HepG2 (cell line): ENCODE measurements at regions not wholly inside any gene's neighbourhood (a gene's known extent, or its start where the extent isn't known, plus 50 kb on each side); places are given as distances from the start of the nearest gene placed in this dataset.

Experiments used
- ATAC-seq: fragments of 200-7000 bp; cut with Tn5 transposase; 3 replicates; pipeline ENCODE4 v1.9.1; 2020; ENCODE audit warnings: mild to moderate bottlenecking, moderate library complexity
- BruUV-seq: library from RNA; stranded (reverse); fragments of 400-500 nt; replicated peaks from 2 replicates; lab custom pipeline; 2021; lab: Mats Ljungman, UMichigan
- CTCF ChIA-PET: fragments of 300-600 bp; formaldehyde crosslinking; extraction: SDS; loops from one replicate; lab custom pipeline; 2021; ENCODE audit warnings: low total read pairs, inconsistent platforms, low intra/inter-chr PET ratio; lab: Yijun Ruan, JAX
- POLR2A ChIA-PET: fragments of 350-600 bp; sonication (Branson Sonifier 250); formaldehyde crosslinking; loops from one replicate; lab custom pipeline; 2020; ENCODE audit warnings: antibody characterized with exemption, inconsistent platforms; lab: Yijun Ruan, JAX
- DNase-seq: peaks from one replicate; pipeline ENCODE4 v3.0.0-alpha.2; 2015; ENCODE audit warnings: low spot score
- FAIRE-seq: peaks from 3 replicates; lab custom pipeline; 2011; peaks lifted over from hg19 to GRCh38; lab: Jason Lieb, UNC
- H2AFZ ChIP-seq: one replicate; pipeline ENCODE4 v1.6.1; 2011; ENCODE audit warnings: low read length, inconsistent platforms
- H3K27ac ChIP-seq: fragments of 300-600 bp; 3 replicates; pipeline ENCODE4 v1.8.0; 2011; ENCODE audit warnings: mixed run types, mild to moderate bottlenecking, mixed read lengths, low read length, inconsistent platforms; ENCODE audit not compliant: insufficient read depth; ENCODE audit errors: extremely low read length
- H3K27me3 ChIP-seq, 2 experiments: fragments of 200-600 bp in 1 of 2; 2 replicates in 1 of 2; 3 replicates in 1 of 2; pipeline versions ENCODE4 v1.6.0 to v1.8.0; 2011; ENCODE audit warnings: low read length in 2 of 2, mild to moderate bottlenecking in 2 of 2, moderate library complexity in 2 of 2, inconsistent platforms in 1 of 2; ENCODE audit not compliant: insufficient read depth in 2 of 2, control insufficient read depth in 1 of 2
- H3K36me3 ChIP-seq, 2 experiments: fragments of 200-600 bp in 1 of 2; replicated peaks in 1 of 2; 2 replicates in 1 of 2; 3 replicates in 1 of 2; pipeline versions ENCODE4 v1.5.1 to v1.8.0; 2011; ENCODE audit warnings: low read length in 2 of 2, inconsistent platforms in 1 of 2; ENCODE audit not compliant: insufficient read depth in 2 of 2, control insufficient read depth in 1 of 2
- H3K4me1 ChIP-seq: 2 replicates; pipeline ENCODE4 v1.5.1; 2012; ENCODE audit warnings: low read length, inconsistent platforms; ENCODE audit not compliant: insufficient read depth
- H3K4me2 ChIP-seq: 2 replicates; pipeline ENCODE4 v1.6.0; 2011; ENCODE audit warnings: low read depth, low read length, inconsistent platforms
- H3K4me3 ChIP-seq, 3 experiments: fragments of 200-600 bp in 1 of 3; sonication (generic), shearing (Covaris generic) in 1 of 3; replicated peaks in 1 of 3; 2 replicates each; pipeline ENCODE4 v1.5.1; 2011 to 2016; ENCODE audit warnings: low read length in 3 of 3, inconsistent platforms in 2 of 3, low read depth in 2 of 3, mild to moderate bottlenecking in 2 of 3, control low read depth in 1 of 3, mixed read lengths in 1 of 3; ENCODE audit not compliant: insufficient read depth in 1 of 3
- H3K79me2 ChIP-seq: one replicate; pipeline ENCODE4 v1.6.1; 2011; ENCODE audit warnings: low read length, inconsistent platforms; ENCODE audit not compliant: insufficient read depth
- H3K9ac ChIP-seq: 2 replicates; pipeline ENCODE4 v1.6.0; 2011; ENCODE audit warnings: mild to moderate bottlenecking, low read depth, low read length, inconsistent platforms; ENCODE audit not compliant: insufficient read depth
- H3K9me3 ChIP-seq: 2 replicates; pipeline ENCODE4 v1.5.1; 2012; ENCODE audit warnings: mild to moderate bottlenecking, low read length
- H4K20me1 ChIP-seq: 2 replicates; pipeline ENCODE4 v1.6.0; 2011; ENCODE audit warnings: inconsistent platforms, mild to moderate bottlenecking, low read length, moderate library complexity; ENCODE audit not compliant: insufficient read depth
- CENPT ChIP-seq: sonication (generic); formaldehyde crosslinking; IDR thresholded peaks from 2 replicates; pipeline ENCODE4 v1.8.0; 2022; ENCODE audit warnings: low read depth, mild to moderate bottlenecking, moderate library complexity, missing genetic modification reagents
- EHMT2 ChIP-seq: fragments of 200-600 bp; sonication (generic); IDR thresholded peaks from 2 replicates; pipeline ENCODE4 v1.7.0; 2017; ENCODE audit warnings: antibody characterized with exemption, low read depth, low read length, borderline replicate concordance
- FOXA3 ChIP-seq: IDR thresholded peaks from 2 replicates; pipeline ENCODE4 v1.6.1; 2016; ENCODE audit warnings: missing genetic modification reagents, missing compliant biosample characterization
- HDAC2 ChIP-seq: sonication (generic); formaldehyde crosslinking; IDR thresholded peaks from 2 replicates; pipeline ENCODE4 v1.4.0; 2020; ENCODE audit warnings: missing genetic modification reagents
- HNRNPH1 ChIP-seq: fragments of 200-400 bp; formaldehyde crosslinking; optimal IDR thresholded peaks from 2 replicates; pipeline ENCODE3; 2017; ENCODE audit warnings: mild to moderate bottlenecking, low read depth, low read length
- IKZF4 ChIP-seq: sonication (generic); formaldehyde crosslinking; IDR thresholded peaks from 2 replicates; pipeline ENCODE4 v1.5.1; 2020; ENCODE audit warnings: borderline replicate concordance, mild to moderate bottlenecking, low read depth, missing genetic modification reagents; ENCODE audit errors: not compliant biosample characterization
- LRRFIP1 ChIP-seq: sonication (generic); formaldehyde crosslinking; conservative IDR thresholded peaks from 2 replicates; pipeline ENCODE4 v1.4.0; 2020; ENCODE audit warnings: missing genetic modification reagents
- MED13 ChIP-seq: sonication (generic); formaldehyde crosslinking; IDR thresholded peaks from 2 replicates; pipeline ENCODE4 v1.5.0; 2020; ENCODE audit warnings: missing genetic modification reagents
- ZMYM3 ChIP-seq: sonication (generic); formaldehyde crosslinking; IDR thresholded peaks from 2 replicates; pipeline ENCODE4 v1.5.1; 2020; ENCODE audit warnings: mild to moderate bottlenecking, missing genetic modification reagents
- ZNF546 ChIP-seq: sonication (generic); formaldehyde crosslinking; conservative IDR thresholded peaks from 2 replicates; pipeline ENCODE4 v1.8.1; 2023; ENCODE audit warnings: mild to moderate bottlenecking, missing genetic modification reagents
- ZNF605 ChIP-seq: sonication (generic); formaldehyde crosslinking; IDR thresholded peaks from 2 replicates; pipeline ENCODE4 v1.8.0; 2022; ENCODE audit warnings: mild to moderate bottlenecking, missing genetic modification reagents
- ZNF713 ChIP-seq: sonication (generic); formaldehyde crosslinking; IDR thresholded peaks from 2 replicates; pipeline ENCODE4 v1.4.0; 2020; ENCODE audit warnings: mild to moderate bottlenecking, missing genetic modification reagents
- ZNF746 ChIP-seq: sonication (generic); formaldehyde crosslinking; IDR thresholded peaks from 2 replicates; pipeline ENCODE4 v1.8.0; 2022; ENCODE audit warnings: mild to moderate bottlenecking, missing genetic modification reagents
- ZNF841 ChIP-seq: sonication (generic); formaldehyde crosslinking; IDR thresholded peaks from 2 replicates; pipeline ENCODE4 v1.8.1; 2023; ENCODE audit warnings: missing genetic modification reagents, borderline replicate concordance
- WGBS: methylation state at CpG from one replicate; pipeline ENCODE4 v1.1.6; 2017; ENCODE audit warnings: low lambda C conversion rate; 5-methylcytosine and 5-hydroxymethylcytosine counted together
- in situ Hi-C: cut with HindIII; loops from 2 replicates; pipeline ENCODE4 v1.10.0; 2017; ENCODE audit warnings: low pct_unique_long_range_greater_than_20kb; ENCODE audit not compliant: extremely low pct_ligation_motif_present
- intact Hi-C: fragments of 100-400 bp; cut with micrococcal nuclease; formaldehyde crosslinking; loops from one replicate; pipeline ENCODE4 v1.10.0; 2022; ENCODE audit not compliant: unreplicated experiment
- TF ChIP-seq, protein P1 (sequence below): sonication (generic); formaldehyde crosslinking; IDR thresholded peaks from 2 replicates; pipeline ENCODE4 v1.5.0; 2020; ENCODE audit warnings: mild to moderate bottlenecking, missing genetic modification reagents, borderline replicate concordance

DNA sequence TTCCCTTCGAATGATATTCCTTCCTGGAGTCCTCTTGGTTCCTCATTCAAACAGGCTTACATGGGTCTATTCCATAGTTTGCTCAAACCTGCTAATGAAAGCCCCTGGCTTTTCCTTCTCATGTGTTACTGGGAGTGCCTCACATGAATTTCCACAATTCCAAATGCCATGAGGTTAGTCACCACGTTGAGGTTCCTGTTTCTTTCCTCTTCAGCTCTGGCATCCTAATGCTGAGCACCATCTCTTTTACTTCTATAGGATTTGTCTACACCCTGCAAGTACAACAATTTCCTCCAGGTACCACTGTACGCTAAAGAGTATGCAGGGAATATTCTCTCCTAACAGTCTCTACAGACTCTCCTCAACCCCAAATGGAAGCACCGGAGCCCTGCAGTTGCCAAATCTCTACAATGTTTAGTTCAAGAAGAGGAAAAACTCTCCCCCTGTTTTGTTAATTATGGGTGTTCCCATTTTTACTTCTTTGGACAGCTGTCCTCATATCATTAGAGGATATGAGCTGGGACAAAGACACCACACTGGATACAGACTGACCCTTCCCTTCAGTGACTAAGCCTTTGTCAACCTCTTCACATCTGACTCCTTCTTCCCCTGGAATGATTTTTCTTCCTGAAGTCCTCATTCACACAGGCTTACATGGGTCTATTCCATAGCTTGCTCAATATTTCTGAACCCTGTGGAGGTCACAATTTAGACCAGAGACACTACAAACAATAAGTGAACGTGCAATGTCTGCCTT is 145.8 kb upstream of the BET1 start:
- no peak for ATAC-seq
- Histone ChIP-seq H3K9ac (no peak overlapping the region), H4K20me1 (no peaks in the 10 kb centered on the region), H3K4me2 (no peak overlapping the region), H3K36me3 (no peaks in the 10 kb centered on the region), H2AFZ (no peak overlapping the region), H3K79me2 (no peaks in the 10 kb centered on the region), H3K9me3 (no peaks in the 10 kb centered on the region), H3K27ac (no peak overlapping the region), H3K4me1 (no peaks in the 10 kb centered on the region), H3K4me3 (no peak overlapping the region), H3K27me3 (no peaks in the 10 kb centered on the region)
- no peak for FAIRE-seq
- in situ Hi-C loops (no loop called here), intact Hi-C loops (no loop called here)
- POLR2A ChIA-PET = no interaction called here
- 0% methylated on average over 5 of the region's 5 CpGs for WGBS
- no peak for DNase-seq
- CTCF ChIA-PET = no interaction called here
- BruUV-seq = no TSS peak
- no peak for TF ChIP-seq HNRNPH1
- no peak for TF ChIP-seq ZNF746 (CRISPR knock-in tag)
- no peak for TF ChIP-seq ZNF713 (CRISPR knock-in tag)
- no peak for TF ChIP-seq ZMYM3 (CRISPR knock-in tag)
- no peak for TF ChIP-seq IKZF4 (CRISPR knock-in tag)
- no peak for TF ChIP-seq LRRFIP1
- TF ChIP-seq MED13 (CRISPR knock-in tag) = no peak
- TF ChIP-seq HDAC2 (CRISPR knock-in tag) = no peak
- TF ChIP-seq CENPT (CRISPR knock-in tag) = no peak
- TF ChIP-seq FOXA3 (CRISPR knock-in tag) = no peak
- TF ChIP-seq EHMT2 = no peak
- TF ChIP-seq, protein P1, sequence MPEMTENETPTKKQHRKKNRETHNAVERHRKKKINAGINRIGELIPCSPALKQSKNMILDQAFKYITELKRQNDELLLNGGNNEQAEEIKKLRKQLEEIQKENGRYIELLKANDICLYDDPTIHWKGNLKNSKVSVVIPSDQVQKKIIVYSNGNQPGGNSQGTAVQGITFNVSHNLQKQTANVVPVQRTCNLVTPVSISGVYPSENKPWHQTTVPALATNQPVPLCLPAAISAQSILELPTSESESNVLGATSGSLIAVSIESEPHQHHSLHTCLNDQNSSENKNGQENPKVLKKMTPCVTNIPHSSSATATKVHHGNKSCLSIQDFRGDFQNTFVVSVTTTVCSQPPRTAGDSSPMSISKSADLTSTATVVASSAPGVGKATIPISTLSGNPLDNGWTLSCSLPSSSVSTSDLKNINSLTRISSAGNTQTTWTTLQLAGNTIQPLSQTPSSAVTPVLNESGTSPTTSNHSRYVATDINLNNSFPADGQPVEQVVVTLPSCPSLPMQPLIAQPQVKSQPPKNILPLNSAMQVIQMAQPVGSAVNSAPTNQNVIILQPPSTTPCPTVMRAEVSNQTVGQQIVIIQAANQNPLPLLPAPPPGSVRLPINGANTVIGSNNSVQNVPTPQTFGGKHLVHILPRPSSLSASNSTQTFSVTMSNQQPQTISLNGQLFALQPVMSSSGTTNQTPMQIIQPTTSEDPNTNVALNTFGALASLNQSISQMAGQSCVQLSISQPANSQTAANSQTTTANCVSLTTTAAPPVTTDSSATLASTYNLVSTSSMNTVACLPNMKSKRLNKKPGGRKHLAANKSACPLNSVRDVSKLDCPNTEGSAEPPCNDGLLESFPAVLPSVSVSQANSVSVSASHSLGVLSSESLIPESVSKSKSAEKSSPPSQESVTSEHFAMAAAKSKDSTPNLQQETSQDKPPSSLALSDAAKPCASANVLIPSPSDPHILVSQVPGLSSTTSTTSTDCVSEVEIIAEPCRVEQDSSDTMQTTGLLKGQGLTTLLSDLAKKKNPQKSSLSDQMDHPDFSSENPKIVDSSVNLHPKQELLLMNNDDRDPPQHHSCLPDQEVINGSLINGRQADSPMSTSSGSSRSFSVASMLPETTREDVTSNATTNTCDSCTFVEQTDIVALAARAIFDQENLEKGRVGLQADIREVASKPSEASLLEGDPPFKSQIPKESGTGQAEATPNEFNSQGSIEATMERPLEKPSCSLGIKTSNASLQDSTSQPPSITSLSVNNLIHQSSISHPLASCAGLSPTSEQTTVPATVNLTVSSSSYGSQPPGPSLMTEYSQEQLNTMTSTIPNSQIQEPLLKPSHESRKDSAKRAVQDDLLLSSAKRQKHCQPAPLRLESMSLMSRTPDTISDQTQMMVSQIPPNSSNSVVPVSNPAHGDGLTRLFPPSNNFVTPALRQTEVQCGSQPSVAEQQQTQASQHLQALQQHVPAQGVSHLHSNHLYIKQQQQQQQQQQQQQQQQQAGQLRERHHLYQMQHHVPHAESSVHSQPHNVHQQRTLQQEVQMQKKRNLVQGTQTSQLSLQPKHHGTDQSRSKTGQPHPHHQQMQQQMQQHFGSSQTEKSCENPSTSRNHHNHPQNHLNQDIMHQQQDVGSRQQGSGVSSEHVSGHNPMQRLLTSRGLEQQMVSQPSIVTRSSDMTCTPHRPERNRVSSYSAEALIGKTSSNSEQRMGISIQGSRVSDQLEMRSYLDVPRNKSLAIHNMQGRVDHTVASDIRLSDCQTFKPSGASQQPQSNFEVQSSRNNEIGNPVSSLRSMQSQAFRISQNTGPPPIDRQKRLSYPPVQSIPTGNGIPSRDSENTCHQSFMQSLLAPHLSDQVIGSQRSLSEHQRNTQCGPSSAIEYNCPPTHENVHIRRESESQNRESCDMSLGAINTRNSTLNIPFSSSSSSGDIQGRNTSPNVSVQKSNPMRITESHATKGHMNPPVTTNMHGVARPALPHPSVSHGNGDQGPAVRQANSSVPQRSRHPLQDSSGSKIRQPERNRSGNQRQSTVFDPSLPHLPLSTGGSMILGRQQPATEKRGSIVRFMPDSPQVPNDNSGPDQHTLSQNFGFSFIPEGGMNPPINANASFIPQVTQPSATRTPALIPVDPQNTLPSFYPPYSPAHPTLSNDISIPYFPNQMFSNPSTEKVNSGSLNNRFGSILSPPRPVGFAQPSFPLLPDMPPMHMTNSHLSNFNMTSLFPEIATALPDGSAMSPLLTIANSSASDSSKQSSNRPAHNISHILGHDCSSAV (CRISPR knock-in tag) = no peak
- TF ChIP-seq ZNF841 (CRISPR knock-in tag) = no peak
- TF ChIP-seq ZNF546 (CRISPR knock-in tag) = no peak
- TF ChIP-seq ZNF605 = no peak
